H9 (cell line): ENCODE measurements at regions not wholly inside any gene's neighbourhood (a gene's known extent, or its start where the extent isn't known, plus 50 kb on each side); places are given as distances from the start of the nearest gene placed in this dataset.

Experiments used
- DNase-seq: peaks from one replicate; pipeline ENCODE4 v3.0.0-alpha.2; 2017
- H2AFZ ChIP-seq: one replicate; pipeline ENCODE4 v1.6.1; 2013; ENCODE audit warnings: mild to moderate bottlenecking, low read length, control low read depth, moderate library complexity
- H2AK5ac ChIP-seq: 2 replicates; pipeline ENCODE4 v1.6.1; 2013; ENCODE audit warnings: low read length, control low read depth, mixed read lengths; ENCODE audit not compliant: insufficient read length
- H2BK120ac ChIP-seq: one replicate; pipeline ENCODE4 v1.6.1; 2013; ENCODE audit warnings: low read depth, mild to moderate bottlenecking, low read length, control low read depth, inconsistent platforms; ENCODE audit not compliant: poor library complexity, severe bottlenecking
- H2BK12ac ChIP-seq: 2 replicates; pipeline ENCODE4 v1.6.1; 2013; ENCODE audit warnings: low read length, control low read depth, mixed read lengths, low read depth; ENCODE audit not compliant: insufficient read length
- H2BK15ac ChIP-seq: 2 replicates; pipeline ENCODE4 v1.6.1; 2013; ENCODE audit warnings: low read depth, low read length, control low read depth
- H2BK20ac ChIP-seq: one replicate; pipeline ENCODE4 v1.6.1; 2013; ENCODE audit warnings: low read depth, mild to moderate bottlenecking, low read length, control low read depth, inconsistent platforms; ENCODE audit not compliant: poor library complexity, severe bottlenecking
- H2BK5ac ChIP-seq: 2 replicates; pipeline ENCODE4 v1.6.1; 2013; ENCODE audit warnings: low read length, control low read depth, mixed read lengths; ENCODE audit not compliant: insufficient read length
- H3K14ac ChIP-seq: 2 replicates; pipeline ENCODE4 v1.6.1; 2013; ENCODE audit warnings: low read length, control low read depth; ENCODE audit not compliant: insufficient read depth
- H3K18ac ChIP-seq: 2 replicates; pipeline ENCODE4 v1.6.1; 2013; ENCODE audit warnings: low read depth, mild to moderate bottlenecking, mixed read lengths, low read length, control low read depth; ENCODE audit not compliant: insufficient read length
- H3K23ac ChIP-seq: 2 replicates; pipeline ENCODE4 v1.6.1; 2013; ENCODE audit warnings: low read length, control low read depth, mixed read lengths, low read depth; ENCODE audit not compliant: insufficient read length
- H3K23me2 ChIP-seq: 2 replicates; pipeline ENCODE4 v1.6.1; 2013; ENCODE audit warnings: low read depth, mild to moderate bottlenecking, mixed read lengths, low read length, control low read depth; ENCODE audit not compliant: insufficient read length, poor library complexity, severe bottlenecking
- H3K27ac ChIP-seq: 2 replicates; pipeline ENCODE4 v1.5.1; 2013; ENCODE audit warnings: low read length, control low read depth, mixed read lengths, low read depth; ENCODE audit not compliant: insufficient read length
- H3K27me3 ChIP-seq: 2 replicates; pipeline ENCODE4 v1.6.1; 2013; ENCODE audit warnings: low read length, control low read depth, inconsistent platforms; ENCODE audit not compliant: insufficient read depth
- H3K4ac ChIP-seq: 2 replicates; pipeline ENCODE4 v1.6.1; 2013; ENCODE audit warnings: low read depth, mild to moderate bottlenecking, control low read depth, inconsistent platforms, low read length, moderate library complexity
- H3K4me1 ChIP-seq: 2 replicates; pipeline ENCODE4 v1.6.1; 2013; ENCODE audit warnings: low read length, control low read depth, inconsistent platforms; ENCODE audit not compliant: insufficient read depth
- H3K4me2 ChIP-seq: 2 replicates; pipeline ENCODE4 v1.6.1; 2013; ENCODE audit warnings: low read length, control low read depth, mixed read lengths; ENCODE audit not compliant: insufficient read length, insufficient read depth
- H3K56ac ChIP-seq: 2 replicates; pipeline ENCODE4 v1.6.1; 2013; ENCODE audit warnings: low read depth, mild to moderate bottlenecking, mixed read lengths, low read length, control low read depth; ENCODE audit not compliant: insufficient read length
- H3K79me1 ChIP-seq: 2 replicates; pipeline ENCODE4 v1.6.1; 2013; ENCODE audit warnings: low read depth, mild to moderate bottlenecking, moderate library complexity, low read length, control low read depth, inconsistent platforms; ENCODE audit not compliant: insufficient read depth, poor library complexity, severe bottlenecking
- H3K79me2 ChIP-seq: 2 replicates; pipeline ENCODE4 v1.6.1; 2013; ENCODE audit warnings: low read length, control low read depth, inconsistent platforms; ENCODE audit not compliant: insufficient read depth
- H3K9ac ChIP-seq: 2 replicates; pipeline ENCODE4 v1.6.1; 2013; ENCODE audit warnings: low read length, control low read depth, mixed read lengths; ENCODE audit not compliant: insufficient read length; ENCODE audit errors: extremely low read depth
- H3K9me3 ChIP-seq: one replicate; pipeline ENCODE4 v1.6.1; 2013; ENCODE audit warnings: low read depth, low read length, inconsistent platforms; ENCODE audit not compliant: control insufficient read depth
- H3T11ph ChIP-seq: one replicate; pipeline ENCODE4 v1.6.1; 2013; ENCODE audit warnings: mild to moderate bottlenecking, low read length, control low read depth, inconsistent platforms
- H4K20me1 ChIP-seq: one replicate; pipeline ENCODE4 v1.6.1; 2013; ENCODE audit not compliant: control insufficient read depth, insufficient read length, insufficient read depth
- H4K5ac ChIP-seq: 2 replicates; pipeline ENCODE4 v1.6.1; 2013; ENCODE audit warnings: low read depth, mild to moderate bottlenecking, mixed read lengths, low read length, control low read depth; ENCODE audit not compliant: insufficient read length
- H4K8ac ChIP-seq: replicated peaks from 2 replicates; pipeline ENCODE4 v1.6.1; 2013; ENCODE audit warnings: low read length, control low read depth, mixed read lengths, low read depth; ENCODE audit not compliant: insufficient read length
- H4K91ac ChIP-seq: 2 replicates; pipeline ENCODE4 v1.6.1; 2013; ENCODE audit warnings: low read depth, mild to moderate bottlenecking, moderate library complexity, mixed read lengths, low read length, control low read depth; ENCODE audit not compliant: insufficient read length
- H3K27ac Mint-ChIP-seq, 3 experiments: 2 replicates in 2 of 3; 3 replicates in 1 of 3; pipeline ENCODE4 v1.8.0; 2020 to 2021; ENCODE audit warnings: mixed read lengths in 3 of 3, mild to moderate bottlenecking in 1 of 3, moderate library complexity in 1 of 3
- H3K27me3 Mint-ChIP-seq: 2 replicates; pipeline ENCODE4 v1.8.0; 2021; ENCODE audit warnings: low read depth, mild to moderate bottlenecking, moderate library complexity, mixed read lengths
- H3K36me3 Mint-ChIP-seq, 3 experiments: 2 replicates in 2 of 3; 3 replicates in 1 of 3; pipeline ENCODE4 v1.8.0; 2020 to 2021; ENCODE audit warnings: low read depth in 3 of 3, mixed read lengths in 3 of 3; ENCODE audit not compliant: insufficient read depth in 1 of 3
- H3K4me1 Mint-ChIP-seq, 2 experiments: 2 replicates each; pipeline ENCODE4 v1.8.0; 2020; ENCODE audit warnings: mixed read lengths in 2 of 2
- H3K4me3 Mint-ChIP-seq, 2 experiments: 2 replicates in 1 of 2; 3 replicates in 1 of 2; pipeline ENCODE4 v1.8.0; 2020 to 2021; ENCODE audit warnings: mild to moderate bottlenecking in 2 of 2, mixed read lengths in 2 of 2, moderate library complexity in 1 of 2
- H3K9me3 Mint-ChIP-seq, 2 experiments: 2 replicates in 1 of 2; 3 replicates in 1 of 2; pipeline ENCODE4 v1.8.0; 2020; ENCODE audit warnings: mild to moderate bottlenecking in 2 of 2, mixed read lengths in 2 of 2, moderate library complexity in 1 of 2
- CTCF ChIP-seq: fragments of 200-600 bp; sonication (generic); conservative IDR thresholded peaks from 3 replicates; pipeline ENCODE4 v1.8.0; 2021; ENCODE audit warnings: antibody characterized with exemption, mild to moderate bottlenecking
- WGBS: extraction: QIAGEN DNeasy Blood & Tissue Kit; methylation state at CpG from one replicate; pipeline ENCODE4 v1.1.7; 2013; ENCODE audit warnings: missing lambda C conversion rate, low lambda C conversion rate, mixed read lengths; ENCODE audit not compliant: insufficient read length; ENCODE audit errors: extremely low coverage; 5-methylcytosine and 5-hydroxymethylcytosine counted together

DNA sequence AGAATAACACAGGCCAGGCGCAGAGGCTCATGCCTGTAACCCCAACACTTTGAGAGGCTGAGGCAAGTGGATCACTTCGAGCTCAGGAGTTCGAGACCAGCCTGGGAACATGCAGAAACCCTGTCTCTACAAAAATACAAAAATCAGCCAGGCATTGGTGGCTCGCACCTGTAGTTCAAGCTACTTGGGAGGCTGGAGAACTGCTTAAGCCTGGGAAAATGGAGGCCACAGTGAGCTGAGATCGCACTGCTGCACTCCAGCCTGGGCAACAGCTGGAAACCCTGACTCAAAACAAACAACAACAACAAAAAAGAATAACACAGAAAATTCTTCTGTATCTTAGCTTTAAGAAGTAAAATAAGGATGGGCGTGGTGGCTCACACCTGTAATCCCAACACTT, 440.3 kb downstream of the LRATD1 start:
- no peak overlapping the region for H2BK15ac ChIP-seq
- Mint-ChIP-seq H3K27ac (no peak overlapping the region), H3K4me3 (no peak overlapping the region), H3K4me1 (peaks cover 21 to 23% of the 10 kb centered on the region in 2 experiments), H3K36me3 (no peaks in the 10 kb centered on the region), H3K27me3 (no peaks in the 10 kb centered on the region; the same call in 1 of the 2 replicates), H3K9me3 (0 out of 5 replicates have a peak, but pooled peaks cover 0 to 2% of the 10 kb centered on the region in 2 experiments)
- H2BK12ac ChIP-seq = no peak overlapping the region
- no peak overlapping the region for H3K27ac ChIP-seq
- H4K20me1 ChIP-seq = no peaks in the 10 kb centered on the region
- no peak overlapping the region for H3T11ph ChIP-seq
- H2BK5ac ChIP-seq = no peak overlapping the region
- no peak for DNase-seq
- no peak overlapping the region for H3K4ac ChIP-seq
- no peak overlapping the region for H3K14ac ChIP-seq
- H3K79me1 ChIP-seq = no peaks in the 10 kb centered on the region
- H3K9me3 ChIP-seq = no peaks in the 10 kb centered on the region
- H3K18ac ChIP-seq = no peak overlapping the region
- no peak overlapping the region for H3K4me2 ChIP-seq
- TF ChIP-seq CTCF = no peak
- no peak overlapping the region for H2AFZ ChIP-seq
- H2BK120ac ChIP-seq = no peak overlapping the region
- no peak overlapping the region for H4K91ac ChIP-seq
- no peak overlapping the region for H3K56ac ChIP-seq
- no peak overlapping the region for H2AK5ac ChIP-seq
- H3K23ac ChIP-seq = no peak overlapping the region
- no peak overlapping the region for H4K5ac ChIP-seq
- no peak overlapping the region for H2BK20ac ChIP-seq
- no peak overlapping the region for H4K8ac ChIP-seq
- H3K9ac ChIP-seq = no peak overlapping the region
- no CpG with 5 or more reads among the region's 6 CpGs for WGBS
- no peaks in the 10 kb centered on the region for H3K79me2 ChIP-seq
- H3K4me1 ChIP-seq = peaks cover 3% of the 10 kb centered on the region; the same call in 1 of the 2 replicates
- no peaks in the 10 kb centered on the region for H3K27me3 ChIP-seq
- no peaks in the 10 kb centered on the region for H3K23me2 ChIP-seq
